SK-N-SH treated with all-trans-retinoic acid at 6 μM for 48 hours (cell line): ENCODE measurements at regions not wholly inside any gene's neighbourhood (a gene's known extent, or its start where the extent isn't known, plus 50 kb on each side); places are given as distances from the start of the nearest gene placed in this dataset.

Experiments
- ATAC-seq: fragments of 200-7000 bp; cut with Tn5 transposase; 3 replicates; pipeline ENCODE4 v1.9.1; 2020; ENCODE audit warnings: mild to moderate bottlenecking, moderate library complexity
- CSDC2 ChIP-seq: fragments of 250-450 bp; sonication (Bioruptor Pico); IDR thresholded peaks from 2 replicates; pipeline ENCODE4 v1.5.0; 2020; ENCODE audit warnings: mild to moderate bottlenecking, moderate library complexity
- ESRRG ChIP-seq: fragments of 250-450 bp; sonication (Bioruptor Pico); IDR thresholded peaks from 2 replicates; pipeline ENCODE4 v1.6.1; 2021; ENCODE audit warnings: mild to moderate bottlenecking
- GLIS3 ChIP-seq: fragments of 250-450 bp; sonication (Bioruptor Pico); IDR thresholded peaks from 2 replicates; pipeline ENCODE4 v1.5.0; 2020; ENCODE audit warnings: mild to moderate bottlenecking, moderate library complexity
- OSR1 ChIP-seq: fragments of 250-450 bp; sonication (Bioruptor Pico); IDR thresholded peaks from 2 replicates; pipeline ENCODE4 v1.8.0; 2022; ENCODE audit warnings: moderate library complexity, mild to moderate bottlenecking, inconsistent platforms
- PPARA ChIP-seq: fragments of 250-450 bp; sonication (Bioruptor Pico); IDR thresholded peaks from 2 replicates; pipeline ENCODE4 v1.5.0; 2020; ENCODE audit warnings: mild to moderate bottlenecking, borderline replicate concordance
- RARB ChIP-seq: fragments of 250-450 bp; sonication (Bioruptor Pico); IDR thresholded peaks from 2 replicates; pipeline ENCODE4 v1.8.0; 2021; ENCODE audit warnings: mild to moderate bottlenecking, moderate library complexity
- SNAI2 ChIP-seq: fragments of 250-450 bp; sonication (Bioruptor Pico); IDR thresholded peaks from 2 replicates; pipeline ENCODE4 v1.5.0; 2020; ENCODE audit warnings: mild to moderate bottlenecking, moderate library complexity
- TCF4 ChIP-seq: fragments of 250-450 bp; sonication (Bioruptor Pico); IDR thresholded peaks from 2 replicates; pipeline ENCODE4 v1.8.0; 2021; ENCODE audit warnings: mild to moderate bottlenecking, moderate library complexity, borderline replicate concordance
- TOX ChIP-seq: fragments of 250-450 bp; sonication (Bioruptor Pico); IDR thresholded peaks from 2 replicates; pipeline ENCODE4 v1.8.0; 2021; ENCODE audit warnings: mild to moderate bottlenecking, moderate library complexity, borderline replicate concordance
- ZC3H10 ChIP-seq: fragments of 250-450 bp; sonication (Bioruptor Pico); IDR thresholded peaks from 2 replicates; pipeline ENCODE4 v1.5.1; 2021; ENCODE audit warnings: mild to moderate bottlenecking, moderate library complexity
- ZFP3 ChIP-seq: fragments of 250-450 bp; sonication (Bioruptor Pico); IDR thresholded peaks from 2 replicates; pipeline ENCODE4 v1.5.0; 2020; ENCODE audit warnings: mild to moderate bottlenecking, moderate library complexity
- ZFP30 ChIP-seq: fragments of 450-650 bp; formaldehyde crosslinking; IDR thresholded peaks from 2 replicates; pipeline ENCODE4 v1.5.0; 2022; ENCODE audit warnings: mild to moderate bottlenecking, moderate library complexity
- ZNF565 ChIP-seq: fragments of 450-650 bp; formaldehyde crosslinking; conservative IDR thresholded peaks from 2 replicates; pipeline ENCODE4 v1.5.0; 2020; ENCODE audit warnings: low read depth, mild to moderate bottlenecking, moderate library complexity
- ZNF70 ChIP-seq: fragments of 450-650 bp; formaldehyde crosslinking; IDR thresholded peaks from 2 replicates; pipeline ENCODE4 v1.5.0; 2020; ENCODE audit warnings: mild to moderate bottlenecking, moderate library complexity
- ZNF8 ChIP-seq: fragments of 450-650 bp; formaldehyde crosslinking; IDR thresholded peaks from 2 replicates; pipeline ENCODE4 v1.5.0; 2020; ENCODE audit warnings: mild to moderate bottlenecking, moderate library complexity
- TF ChIP-seq, protein P1 (sequence below): fragments of 250-450 bp; sonication (Bioruptor Pico); IDR thresholded peaks from 2 replicates; pipeline ENCODE4 v1.5.1; 2020; ENCODE audit warnings: low read depth, mild to moderate bottlenecking, moderate library complexity
- TF ChIP-seq, protein P2 (sequence below): fragments of 250-450 bp; sonication (Bioruptor Pico); IDR thresholded peaks from 2 replicates; pipeline ENCODE4 v1.8.0; 2021; ENCODE audit warnings: low read depth, mild to moderate bottlenecking, moderate library complexity, borderline replicate concordance
- TF ChIP-seq, protein P3 (sequence below): fragments of 250-450 bp; sonication (Bioruptor Pico); IDR thresholded peaks from 2 replicates; pipeline ENCODE4 v1.5.0; 2020; ENCODE audit warnings: mild to moderate bottlenecking, moderate library complexity
- TF ChIP-seq, protein P4 (sequence below): fragments of 250-450 bp; sonication (Bioruptor Pico); IDR thresholded peaks from 2 replicates; pipeline ENCODE4 v1.5.1; 2021; ENCODE audit warnings: mild to moderate bottlenecking, moderate library complexity
- TF ChIP-seq, protein P5 (sequence below): fragments of 250-450 bp; sonication (Bioruptor Pico); IDR thresholded peaks from 2 replicates; pipeline ENCODE4 v1.8.0; 2020; ENCODE audit warnings: mild to moderate bottlenecking, moderate library complexity, borderline replicate concordance

DNA sequence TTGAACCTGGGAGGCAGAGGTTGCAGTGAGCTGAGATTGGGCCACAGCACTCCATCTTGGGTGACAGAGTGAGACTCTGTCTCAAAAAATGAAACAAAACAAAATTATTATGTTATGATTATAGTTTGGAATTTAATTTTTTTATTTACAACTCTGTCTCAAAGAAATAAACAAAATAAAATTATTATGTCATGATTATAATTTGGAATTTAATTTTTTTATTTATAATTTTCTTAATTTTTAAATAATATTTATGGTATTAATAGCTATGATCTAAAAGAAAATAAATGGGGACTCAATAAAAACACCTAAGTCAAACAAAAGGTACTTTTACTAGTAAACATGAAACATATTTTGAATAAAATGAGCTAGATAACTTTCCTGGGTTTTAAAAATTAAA, 994.8 kb upstream of the GHITM start:
- TF ChIP-seq PPARA (CRISPR knock-in tag), result no peak
- no peak for TF ChIP-seq ESRRG (CRISPR knock-in tag)
- no peak for TF ChIP-seq ZFP3
- no peak for TF ChIP-seq CSDC2 (CRISPR knock-in tag)
- no peak for TF ChIP-seq ZNF70 (CRISPR knock-in tag)
- no peak for TF ChIP-seq ZFP30
- ATAC-seq, result no peak

DNA sequence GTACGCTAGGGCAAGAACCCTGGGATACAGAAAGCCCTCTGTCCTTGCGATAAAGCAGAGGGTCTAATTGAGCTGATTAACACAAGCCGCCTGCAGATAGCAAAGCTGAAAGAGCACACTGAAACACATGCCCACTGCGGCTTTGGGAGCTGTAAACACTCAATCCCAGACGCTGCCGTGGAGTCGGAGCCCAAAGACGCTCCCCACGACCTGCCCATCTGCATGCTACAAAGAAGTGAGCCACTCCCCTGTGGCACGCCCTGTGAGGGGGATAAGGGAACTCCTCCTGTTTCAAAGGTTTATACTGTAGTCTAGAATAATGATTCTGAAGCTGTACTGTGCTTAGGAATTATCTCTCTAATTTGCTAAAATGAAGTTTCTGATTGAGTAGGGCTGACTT, 985.6 kb upstream of the GHITM start:
- ATAC-seq, result no peak
- TF ChIP-seq ZNF8 (no peak), ZFP3 (no peak), ZNF70 (CRISPR knock-in tag) (no peak), TCF4 (CRISPR knock-in tag) (no peak), GLIS3 (CRISPR knock-in tag) (no peak), CSDC2 (CRISPR knock-in tag) (no peak), TOX (CRISPR knock-in tag) (no peak), ZC3H10 (no peak), ZNF565 (no peak), SNAI2 (no peak), ESRRG (CRISPR knock-in tag) (no peak), OSR1 (CRISPR knock-in tag) (no peak)
- TF ChIP-seq, protein P1, sequence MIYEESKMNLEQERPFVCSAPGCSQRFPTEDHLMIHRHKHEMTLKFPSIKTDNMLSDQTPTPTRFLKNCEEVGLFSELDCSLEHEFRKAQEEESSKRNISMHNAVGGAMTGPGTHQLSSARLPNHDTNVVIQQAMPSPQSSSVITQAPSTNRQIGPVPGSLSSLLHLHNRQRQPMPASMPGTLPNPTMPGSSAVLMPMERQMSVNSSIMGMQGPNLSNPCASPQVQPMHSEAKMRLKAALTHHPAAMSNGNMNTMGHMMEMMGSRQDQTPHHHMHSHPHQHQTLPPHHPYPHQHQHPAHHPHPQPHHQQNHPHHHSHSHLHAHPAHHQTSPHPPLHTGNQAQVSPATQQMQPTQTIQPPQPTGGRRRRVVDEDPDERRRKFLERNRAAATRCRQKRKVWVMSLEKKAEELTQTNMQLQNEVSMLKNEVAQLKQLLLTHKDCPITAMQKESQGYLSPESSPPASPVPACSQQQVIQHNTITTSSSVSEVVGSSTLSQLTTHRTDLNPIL, result no peak
- TF ChIP-seq, protein P2, sequence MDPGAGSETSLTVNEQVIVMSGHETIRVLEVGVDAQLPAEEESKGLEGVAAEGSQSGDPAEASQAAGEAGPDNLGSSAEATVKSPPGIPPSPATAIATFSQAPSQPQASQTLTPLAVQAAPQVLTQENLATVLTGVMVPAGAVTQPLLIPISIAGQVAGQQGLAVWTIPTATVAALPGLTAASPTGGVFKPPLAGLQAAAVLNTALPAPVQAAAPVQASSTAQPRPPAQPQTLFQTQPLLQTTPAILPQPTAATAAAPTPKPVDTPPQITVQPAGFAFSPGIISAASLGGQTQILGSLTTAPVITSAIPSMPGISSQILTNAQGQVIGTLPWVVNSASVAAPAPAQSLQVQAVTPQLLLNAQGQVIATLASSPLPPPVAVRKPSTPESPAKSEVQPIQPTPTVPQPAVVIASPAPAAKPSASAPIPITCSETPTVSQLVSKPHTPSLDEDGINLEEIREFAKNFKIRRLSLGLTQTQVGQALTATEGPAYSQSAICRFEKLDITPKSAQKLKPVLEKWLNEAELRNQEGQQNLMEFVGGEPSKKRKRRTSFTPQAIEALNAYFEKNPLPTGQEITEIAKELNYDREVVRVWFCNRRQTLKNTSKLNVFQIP, result no peak
- TF ChIP-seq, protein P3, sequence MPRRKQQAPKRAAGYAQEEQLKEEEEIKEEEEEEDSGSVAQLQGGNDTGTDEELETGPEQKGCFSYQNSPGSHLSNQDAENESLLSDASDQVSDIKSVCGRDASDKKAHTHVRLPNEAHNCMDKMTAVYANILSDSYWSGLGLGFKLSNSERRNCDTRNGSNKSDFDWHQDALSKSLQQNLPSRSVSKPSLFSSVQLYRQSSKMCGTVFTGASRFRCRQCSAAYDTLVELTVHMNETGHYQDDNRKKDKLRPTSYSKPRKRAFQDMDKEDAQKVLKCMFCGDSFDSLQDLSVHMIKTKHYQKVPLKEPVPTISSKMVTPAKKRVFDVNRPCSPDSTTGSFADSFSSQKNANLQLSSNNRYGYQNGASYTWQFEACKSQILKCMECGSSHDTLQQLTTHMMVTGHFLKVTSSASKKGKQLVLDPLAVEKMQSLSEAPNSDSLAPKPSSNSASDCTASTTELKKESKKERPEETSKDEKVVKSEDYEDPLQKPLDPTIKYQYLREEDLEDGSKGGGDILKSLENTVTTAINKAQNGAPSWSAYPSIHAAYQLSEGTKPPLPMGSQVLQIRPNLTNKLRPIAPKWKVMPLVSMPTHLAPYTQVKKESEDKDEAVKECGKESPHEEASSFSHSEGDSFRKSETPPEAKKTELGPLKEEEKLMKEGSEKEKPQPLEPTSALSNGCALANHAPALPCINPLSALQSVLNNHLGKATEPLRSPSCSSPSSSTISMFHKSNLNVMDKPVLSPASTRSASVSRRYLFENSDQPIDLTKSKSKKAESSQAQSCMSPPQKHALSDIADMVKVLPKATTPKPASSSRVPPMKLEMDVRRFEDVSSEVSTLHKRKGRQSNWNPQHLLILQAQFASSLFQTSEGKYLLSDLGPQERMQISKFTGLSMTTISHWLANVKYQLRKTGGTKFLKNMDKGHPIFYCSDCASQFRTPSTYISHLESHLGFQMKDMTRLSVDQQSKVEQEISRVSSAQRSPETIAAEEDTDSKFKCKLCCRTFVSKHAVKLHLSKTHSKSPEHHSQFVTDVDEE, result no peak
- TF ChIP-seq, protein P4, sequence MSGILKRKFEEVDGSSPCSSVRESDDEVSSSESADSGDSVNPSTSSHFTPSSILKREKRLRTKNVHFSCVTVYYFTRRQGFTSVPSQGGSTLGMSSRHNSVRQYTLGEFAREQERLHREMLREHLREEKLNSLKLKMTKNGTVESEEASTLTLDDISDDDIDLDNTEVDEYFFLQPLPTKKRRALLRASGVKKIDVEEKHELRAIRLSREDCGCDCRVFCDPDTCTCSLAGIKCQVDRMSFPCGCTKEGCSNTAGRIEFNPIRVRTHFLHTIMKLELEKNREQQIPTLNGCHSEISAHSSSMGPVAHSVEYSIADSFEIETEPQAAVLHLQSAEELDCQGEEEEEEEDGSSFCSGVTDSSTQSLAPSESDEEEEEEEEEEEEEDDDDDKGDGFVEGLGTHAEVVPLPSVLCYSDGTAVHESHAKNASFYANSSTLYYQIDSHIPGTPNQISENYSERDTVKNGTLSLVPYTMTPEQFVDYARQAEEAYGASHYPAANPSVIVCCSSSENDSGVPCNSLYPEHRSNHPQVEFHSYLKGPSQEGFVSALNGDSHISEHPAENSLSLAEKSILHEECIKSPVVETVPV (CRISPR knock-in tag), result no peak

DNA sequence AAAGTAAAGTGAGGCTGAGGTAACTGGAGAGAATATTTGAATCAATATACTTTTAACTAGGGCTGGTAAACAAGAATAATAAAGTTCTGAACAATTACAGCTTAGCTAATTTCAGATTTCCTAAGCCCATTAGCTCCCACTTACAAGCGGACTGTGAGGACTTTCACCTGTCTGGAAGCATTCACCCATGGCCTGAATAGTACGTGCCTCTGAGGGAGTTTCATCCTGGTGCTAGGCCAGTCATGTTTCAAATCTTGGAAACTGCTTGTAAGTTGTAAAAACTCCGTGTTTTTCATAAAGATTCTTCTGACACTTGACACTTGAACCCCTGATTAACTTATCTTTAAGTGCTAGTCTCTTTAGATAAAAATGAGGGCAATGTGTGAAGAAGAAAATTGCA, 975.2 kb upstream of the GHITM start:
- no peak for ATAC-seq
- TF ChIP-seq, protein P4 (CRISPR knock-in tag), result no peak

DNA sequence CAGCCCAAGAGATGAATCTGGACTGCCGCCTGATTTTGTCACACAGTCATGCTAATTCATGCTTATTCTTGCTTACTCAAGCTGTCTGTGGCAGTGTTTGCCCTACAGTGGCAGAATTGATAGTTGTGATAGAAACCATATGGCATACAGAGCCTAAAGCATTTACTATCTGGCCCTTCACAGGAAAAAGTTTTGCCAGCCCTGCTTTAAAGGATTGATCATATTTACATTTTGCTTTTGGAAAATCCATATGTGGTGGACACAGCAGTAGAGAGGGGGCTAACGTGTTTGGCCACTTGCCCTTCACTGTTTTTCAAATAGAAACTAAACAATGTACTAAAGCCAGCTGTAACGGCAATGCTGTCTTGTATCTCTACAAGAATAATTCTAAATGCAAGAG, 974.0 kb upstream of the GHITM start:
- TF ChIP-seq, protein P5, sequence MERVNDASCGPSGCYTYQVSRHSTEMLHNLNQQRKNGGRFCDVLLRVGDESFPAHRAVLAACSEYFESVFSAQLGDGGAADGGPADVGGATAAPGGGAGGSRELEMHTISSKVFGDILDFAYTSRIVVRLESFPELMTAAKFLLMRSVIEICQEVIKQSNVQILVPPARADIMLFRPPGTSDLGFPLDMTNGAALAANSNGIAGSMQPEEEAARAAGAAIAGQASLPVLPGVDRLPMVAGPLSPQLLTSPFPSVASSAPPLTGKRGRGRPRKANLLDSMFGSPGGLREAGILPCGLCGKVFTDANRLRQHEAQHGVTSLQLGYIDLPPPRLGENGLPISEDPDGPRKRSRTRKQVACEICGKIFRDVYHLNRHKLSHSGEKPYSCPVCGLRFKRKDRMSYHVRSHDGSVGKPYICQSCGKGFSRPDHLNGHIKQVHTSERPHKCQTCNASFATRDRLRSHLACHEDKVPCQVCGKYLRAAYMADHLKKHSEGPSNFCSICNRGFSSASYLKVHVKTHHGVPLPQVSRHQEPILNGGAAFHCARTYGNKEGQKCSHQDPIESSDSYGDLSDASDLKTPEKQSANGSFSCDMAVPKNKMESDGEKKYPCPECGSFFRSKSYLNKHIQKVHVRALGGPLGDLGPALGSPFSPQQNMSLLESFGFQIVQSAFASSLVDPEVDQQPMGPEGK, result no peak
- TF ChIP-seq TCF4 (CRISPR knock-in tag) (peak; percentile 66; the same call in 1 of the 2 replicates), RARB (CRISPR knock-in tag) (no peak)
- ATAC-seq, result peak; percentile 90
